GM12878 (cell line): ENCODE measurements at regions not wholly inside any gene's neighbourhood (a gene's known extent, or its start where the extent isn't known, plus 50 kb on each side); places are given as distances from the start of the nearest gene placed in this dataset.

Source experiments
- ATAC-seq: fragments of 200-7000 bp; cut with Tn5 transposase; 3 replicates; pipeline ENCODE4 v1.9.1; 2020; ENCODE audit warnings: mild to moderate bottlenecking, moderate library complexity
- BruUV-seq: library from RNA; stranded (reverse); fragments of 400-500 nt; replicated peaks from 2 replicates; lab custom pipeline; 2021; lab: Mats Ljungman, UMichigan
- CTCF ChIA-PET: fragments of 300-600 bp; sonication (Branson Sonifier 250); formaldehyde crosslinking; extraction: SDS; loops from one replicate; lab custom pipeline; 2021; ENCODE audit warnings: inconsistent platforms; lab: Yijun Ruan, JAX
- POLR2A ChIA-PET: fragments of 350-600 bp; formaldehyde crosslinking; extraction: SDS; loops from one replicate; lab custom pipeline; 2021; ENCODE audit warnings: inconsistent platforms; lab: Charles Lee
- RAD21 ChIA-PET: fragments of 300-600 bp; sonication (Branson Sonifier 250); formaldehyde crosslinking; loops from one replicate; lab custom pipeline; 2023; ENCODE audit warnings: antibody characterized with exemption; ENCODE audit not compliant: unreplicated experiment; lab: Charles Lee
- SMC1A ChIA-PET: fragments of 300-600 bp; sonication (Branson Sonifier 250); formaldehyde crosslinking; loops from one replicate; lab custom pipeline; 2023; ENCODE audit not compliant: unreplicated experiment, uncharacterized antibody; lab: Charles Lee
- DNase-seq: peaks from one replicate; pipeline ENCODE4 v3.0.0-alpha.2; 2011; ENCODE audit warnings: low read depth, low spot score
- FAIRE-seq: peaks from 3 replicates; lab custom pipeline; 2011; peaks lifted over from hg19 to GRCh38; lab: Jason Lieb, UNC
- H2AFZ ChIP-seq: 2 replicates; pipeline ENCODE4 v1.6.0; 2011; ENCODE audit warnings: low read depth, low read length, control low read depth; ENCODE audit not compliant: control insufficient read depth
- H3K27ac ChIP-seq: 2 replicates; pipeline ENCODE4 v1.5.1; 2011; ENCODE audit warnings: control low read depth; ENCODE audit not compliant: control insufficient read depth, insufficient read depth
- H3K27me3 ChIP-seq, 2 experiments: replicated peaks in 1 of 2; 2 replicates each; pipeline versions ENCODE4 v1.6.0 to v1.6.1; 2011; ENCODE audit warnings: low read length in 1 of 2; ENCODE audit not compliant: control insufficient read depth in 2 of 2, insufficient read depth in 2 of 2
- H3K36me3 ChIP-seq, 2 experiments: 2 replicates each; pipeline ENCODE4 v1.5.1; 2011; ENCODE audit warnings: low read length in 1 of 2; ENCODE audit not compliant: control insufficient read depth in 2 of 2, insufficient read depth in 2 of 2
- H3K4me1 ChIP-seq: 2 replicates; pipeline ENCODE4 v1.6.1; 2011; ENCODE audit warnings: mild to moderate bottlenecking, low read length, moderate library complexity, mixed read lengths; ENCODE audit not compliant: control insufficient read depth, insufficient read depth
- H3K4me2 ChIP-seq: 2 replicates; pipeline ENCODE4 v1.6.0; 2011; ENCODE audit warnings: control low read depth; ENCODE audit not compliant: control insufficient read depth, insufficient read depth
- H3K4me3 ChIP-seq: fragments of 200-600 bp; sonication (generic); 2 replicates; pipeline ENCODE4 v1.5.1; 2016
- H3K79me2 ChIP-seq: 2 replicates; pipeline ENCODE4 v1.6.0; 2011; ENCODE audit warnings: low read length; ENCODE audit not compliant: control insufficient read depth, insufficient read depth
- H3K9ac ChIP-seq: 2 replicates; pipeline ENCODE4 v1.8.0; 2011; ENCODE audit warnings: low read length, control low read depth, mixed read lengths; ENCODE audit not compliant: control insufficient read depth, insufficient read depth
- H3K9me3 ChIP-seq: replicated peaks from 3 replicates; pipeline ENCODE4 v1.5.1; 2011; ENCODE audit warnings: mild to moderate bottlenecking, low read length; ENCODE audit not compliant: control insufficient read depth, insufficient read depth
- H4K20me1 ChIP-seq: 2 replicates; pipeline ENCODE4 v1.6.0; 2011; ENCODE audit not compliant: control insufficient read depth, insufficient read depth
- CBFB ChIP-seq: IDR thresholded peaks from 2 replicates; pipeline ENCODE4 v1.6.1; 2016; ENCODE audit warnings: antibody characterized with exemption, low read depth
- CHD1 ChIP-seq: IDR thresholded peaks from 2 replicates; pipeline ENCODE4 v1.6.1; 2012; ENCODE audit warnings: low read depth, low read length, improper control_type of control experiment
- ETV6 ChIP-seq, 2 experiments: fragments of 450-650 bp in 1 of 2; IDR thresholded peaks in 1 of 2; conservative IDR thresholded peaks in 1 of 2; 2 replicates each; pipeline ENCODE4 v1.6.1; 2014; ENCODE audit warnings: antibody characterized with exemption in 1 of 2, borderline replicate concordance in 1 of 2, low read depth in 1 of 2, mild to moderate bottlenecking in 1 of 2, moderate library complexity in 1 of 2
- FOS ChIP-seq: IDR thresholded peaks from 3 replicates; pipeline ENCODE4 v1.6.1; 2011; ENCODE audit warnings: borderline replicate concordance; ENCODE audit not compliant: insufficient read length; ENCODE audit errors: extremely low read depth
- IRF4 ChIP-seq: IDR thresholded peaks from 2 replicates; pipeline ENCODE4 v1.6.1; 2011; ENCODE audit warnings: low read depth, low read length
- KLF5 ChIP-seq: fragments of 450-650 bp; IDR thresholded peaks from 2 replicates; pipeline ENCODE4 v1.6.1; 2014; ENCODE audit warnings: mild to moderate bottlenecking; ENCODE audit not compliant: partially characterized antibody
- MTA3 ChIP-seq: IDR thresholded peaks from 2 replicates; pipeline ENCODE4 v1.6.1; 2012; ENCODE audit warnings: low read length, inconsistent platforms, borderline replicate concordance
- TCF3 ChIP-seq: IDR thresholded peaks from 2 replicates; pipeline ENCODE4 v1.6.1; 2012; ENCODE audit warnings: low read depth, mild to moderate bottlenecking, low read length, borderline replicate concordance; ENCODE audit not compliant: insufficient read depth
- ZZZ3 ChIP-seq: IDR thresholded peaks from 2 replicates; pipeline ENCODE4 v1.6.1; 2011; ENCODE audit warnings: low read depth; ENCODE audit not compliant: control insufficient read depth, insufficient read length
- WGBS: methylation state at CpG from one replicate; pipeline ENCODE4 v1.1.6; 2016; ENCODE audit warnings: low lambda C conversion rate; ENCODE audit not compliant: insufficient replicate concordance, insufficient coverage; ENCODE audit errors: missing lambda C conversion rate; 5-methylcytosine and 5-hydroxymethylcytosine counted together
- in situ Hi-C: fragments of 300-500 bp; cut with MboI; formaldehyde crosslinking; loops from 9 replicates; pipeline ENCODE4 v1.14.3; 2018; ENCODE audit warnings: mixed read lengths
- intact Hi-C: fragments of 100-400 bp; cut with micrococcal nuclease; formaldehyde crosslinking; loops from one replicate; pipeline ENCODE4 v1.14.2; 2022; ENCODE audit not compliant: unreplicated experiment
- TF ChIP-seq, protein P1 (sequence below): IDR thresholded peaks from 2 replicates; pipeline ENCODE4 v1.6.1; 2011; ENCODE audit warnings: low read depth, mild to moderate bottlenecking, low read length, moderate library complexity, borderline replicate concordance; ENCODE audit errors: extremely low read depth
- TF ChIP-seq, protein P2 (sequence below): fragments of 450-650 bp; formaldehyde crosslinking; IDR thresholded peaks from 2 replicates; pipeline ENCODE4 v1.4.0; 2020; ENCODE audit warnings: mild to moderate bottlenecking, moderate library complexity

DNA sequence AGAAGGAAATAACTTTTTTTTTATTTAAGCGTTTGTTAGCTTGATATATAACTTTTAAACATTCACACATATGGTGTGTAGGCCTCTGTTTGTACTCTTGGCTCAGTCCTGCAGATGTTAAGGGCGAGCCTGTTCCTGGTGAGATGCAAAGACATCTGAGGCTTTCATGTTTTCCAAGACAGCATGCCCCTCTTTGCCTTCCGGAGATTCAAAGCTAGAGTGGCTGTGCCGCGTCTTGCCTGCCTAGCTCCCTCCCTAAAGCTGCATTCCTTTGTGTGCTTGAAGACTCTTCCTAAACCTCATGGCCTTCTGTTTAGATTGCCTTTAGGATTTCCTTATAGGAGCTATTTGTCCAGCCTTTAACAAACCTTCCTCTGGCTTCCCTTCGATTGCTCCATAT, 67.1 kb downstream of the MID1IP1 start:
- no peak for FAIRE-seq
- DNase-seq = no peak
- CTCF ChIA-PET = interaction anchor here (1.8 kb wide), 1 partner anchor 10 kb away, joined by 6 read pairs; no protein-coding TSS in a partner anchor
- no peak for TF ChIP-seq ZZZ3
- TF ChIP-seq, protein P1, sequence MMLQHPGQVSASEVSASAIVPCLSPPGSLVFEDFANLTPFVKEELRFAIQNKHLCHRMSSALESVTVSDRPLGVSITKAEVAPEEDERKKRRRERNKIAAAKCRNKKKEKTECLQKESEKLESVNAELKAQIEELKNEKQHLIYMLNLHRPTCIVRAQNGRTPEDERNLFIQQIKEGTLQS = no peak
- TF ChIP-seq, all 136 proteins: peak for 0
- RAD21 ChIA-PET = interaction anchor here (1.4 to 2.0 kb wide), 2 partner anchors 12 to 31 kb away, joined by 4 to 9 read pairs; no protein-coding TSS in a partner anchor
- Histone ChIP-seq H3K27ac (no peak overlapping the region), H3K27me3 (no peaks in the 10 kb centered on the region), H3K9me3 (no peaks in the 10 kb centered on the region), H3K9ac (no peak overlapping the region), H3K4me3 (no peak overlapping the region), H3K4me1 (no peaks in the 10 kb centered on the region), H3K36me3 (no peaks in the 10 kb centered on the region), H4K20me1 (no peaks in the 10 kb centered on the region), H3K79me2 (no peaks in the 10 kb centered on the region), H3K4me2 (no peak overlapping the region), H2AFZ (no peak overlapping the region)
- ATAC-seq = no peak
- WGBS = 64% methylated on average over 4 of the region's 6 CpGs
- in situ Hi-C loops = no loop called here
- intact Hi-C loops = no loop called here
- SMC1A ChIA-PET = interaction anchor here (0.6 to 1.7 kb wide), 4 partner anchors 12 to 209 kb away, joined by 3 to 6 read pairs (median 4); partner anchors contain the start of gene MID1IP1
- no TSS peak for BruUV-seq
- POLR2A ChIA-PET = interaction anchor here (1.6 kb wide), 1 partner anchor 11 kb away, joined by 4 read pairs; no protein-coding TSS in a partner anchor

DNA sequence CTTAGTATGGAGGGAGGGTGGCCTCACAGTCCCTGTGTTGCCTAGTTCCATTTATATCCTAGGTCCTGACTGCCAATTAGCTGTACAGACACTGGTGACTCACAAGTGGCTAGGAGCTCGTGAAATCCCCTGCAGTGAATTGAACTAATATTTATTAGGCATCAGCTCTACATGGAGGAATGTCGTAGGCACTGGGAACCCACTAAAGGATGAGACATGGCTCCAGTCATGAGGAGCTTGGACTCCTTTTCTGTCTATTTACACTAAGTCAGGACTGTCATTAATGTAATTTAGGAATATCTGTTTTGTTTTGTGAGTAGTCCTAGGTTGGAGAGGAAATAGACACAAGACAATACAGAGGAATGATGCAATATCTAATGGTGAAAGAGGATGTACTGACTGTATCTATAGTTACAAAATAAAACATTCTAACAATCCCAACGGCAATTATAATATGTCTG, 67.7 kb downstream of the MID1IP1 start:
- Histone ChIP-seq H2AFZ (no peak overlapping the region), H3K79me2 (no peaks in the 10 kb centered on the region), H3K4me1 (no peaks in the 10 kb centered on the region), H3K9ac (no peak overlapping the region), H3K27me3 (no peaks in the 10 kb centered on the region), H4K20me1 (no peaks in the 10 kb centered on the region), H3K4me2 (no peak overlapping the region), H3K9me3 (no peaks in the 10 kb centered on the region), H3K27ac (no peak overlapping the region), H3K4me3 (no peak overlapping the region), H3K36me3 (no peaks in the 10 kb centered on the region)
- ChIA-PET RAD21 (interaction anchor here (0.6 to 2.0 kb wide), 4 partner anchors 11 to 50 kb away, joined by 3 to 9 read pairs (median 4); no protein-coding TSS in a partner anchor), CTCF (interaction anchor here (1.8 kb wide), 1 partner anchor 9 kb away, joined by 6 read pairs; no protein-coding TSS in a partner anchor), POLR2A (interaction anchor here (1.6 kb wide), 1 partner anchor 10 kb away, joined by 4 read pairs; no protein-coding TSS in a partner anchor), SMC1A (interaction anchor here (0.6 to 1.7 kb wide), 5 partner anchors 11 to 473 kb away, joined by 3 to 6 read pairs (median 4); partner anchors contain the start of gene MID1IP1)
- DNase-seq (no peak), ATAC-seq (peak; percentile 56), FAIRE-seq (no peak)
- WGBS = 41% methylated on average over 3 of the region's 3 CpGs
- intact Hi-C loops (no loop called here), in situ Hi-C loops (no loop called here)
- no TSS peak for BruUV-seq
- TF ChIP-seq CBFB = no peak
- TF ChIP-seq IRF4 = no peak
- TF ChIP-seq KLF5 = no peak
- TF ChIP-seq, protein P2, sequence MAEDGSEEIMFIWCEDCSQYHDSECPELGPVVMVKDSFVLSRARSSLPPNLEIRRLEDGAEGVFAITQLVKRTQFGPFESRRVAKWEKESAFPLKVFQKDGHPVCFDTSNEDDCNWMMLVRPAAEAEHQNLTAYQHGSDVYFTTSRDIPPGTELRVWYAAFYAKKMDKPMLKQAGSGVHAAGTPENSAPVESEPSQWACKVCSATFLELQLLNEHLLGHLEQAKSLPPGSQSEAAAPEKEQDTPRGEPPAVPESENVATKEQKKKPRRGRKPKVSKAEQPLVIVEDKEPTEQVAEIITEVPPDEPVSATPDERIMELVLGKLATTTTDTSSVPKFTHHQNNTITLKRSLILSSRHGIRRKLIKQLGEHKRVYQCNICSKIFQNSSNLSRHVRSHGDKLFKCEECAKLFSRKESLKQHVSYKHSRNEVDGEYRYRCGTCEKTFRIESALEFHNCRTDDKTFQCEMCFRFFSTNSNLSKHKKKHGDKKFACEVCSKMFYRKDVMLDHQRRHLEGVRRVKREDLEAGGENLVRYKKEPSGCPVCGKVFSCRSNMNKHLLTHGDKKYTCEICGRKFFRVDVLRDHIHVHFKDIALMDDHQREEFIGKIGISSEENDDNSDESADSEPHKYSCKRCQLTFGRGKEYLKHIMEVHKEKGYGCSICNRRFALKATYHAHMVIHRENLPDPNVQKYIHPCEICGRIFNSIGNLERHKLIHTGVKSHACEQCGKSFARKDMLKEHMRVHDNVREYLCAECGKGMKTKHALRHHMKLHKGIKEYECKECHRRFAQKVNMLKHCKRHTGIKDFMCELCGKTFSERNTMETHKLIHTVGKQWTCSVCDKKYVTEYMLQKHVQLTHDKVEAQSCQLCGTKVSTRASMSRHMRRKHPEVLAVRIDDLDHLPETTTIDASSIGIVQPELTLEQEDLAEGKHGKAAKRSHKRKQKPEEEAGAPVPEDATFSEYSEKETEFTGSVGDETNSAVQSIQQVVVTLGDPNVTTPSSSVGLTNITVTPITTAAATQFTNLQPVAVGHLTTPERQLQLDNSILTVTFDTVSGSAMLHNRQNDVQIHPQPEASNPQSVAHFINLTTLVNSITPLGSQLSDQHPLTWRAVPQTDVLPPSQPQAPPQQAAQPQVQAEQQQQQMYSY (CRISPR knock-in tag) = no peak
- TF ChIP-seq CHD1 = no peak
- no peak for TF ChIP-seq MTA3
- TF ChIP-seq ETV6 (conservative IDR thresholded peaks at IDR 0.05 in 1 of 2, IDR thresholded peaks at IDR 0.05 in 1 of 2; ENCODE audit: borderline replicate concordance in 1 of 2, low read depth in 1 of 2) = no peak
- TF ChIP-seq TCF3 = no peak
- TF ChIP-seq FOS = no peak
